OCI-LY7 (cell line): ENCODE measurements at regions not wholly inside any gene's neighbourhood (a gene's known extent, or its start where the extent isn't known, plus 50 kb on each side); places are given as distances from the start of the nearest gene placed in this dataset.

Source experiments
- BruUV-seq: library from RNA; stranded (reverse); fragments of 400-500 nt; replicated peaks from 2 replicates; lab custom pipeline; 2021; lab: Mats Ljungman, UMichigan
- CTCF ChIA-PET: fragments of 300-600 bp; sonication (Branson Sonifier 250); formaldehyde crosslinking; loops from one replicate; lab custom pipeline; 2022; ENCODE audit warnings: antibody characterized with exemption; ENCODE audit not compliant: unreplicated experiment; lab: Charles Lee
- POLR2A ChIA-PET: fragments of 300-600 bp; sonication (Branson Sonifier 250); formaldehyde crosslinking; loops from one replicate; lab custom pipeline; 2022; ENCODE audit warnings: antibody characterized with exemption; lab: Charles Lee
- DNase-seq: peaks from one replicate; pipeline ENCODE4 v3.0.0-alpha.2; 2015; ENCODE audit warnings: low spot score
- H2AFZ ChIP-seq: fragments of 200-600 bp; sonication (generic), shearing (Covaris generic); 2 replicates; pipeline ENCODE4 v1.6.1; 2014; ENCODE audit warnings: mild to moderate bottlenecking, antibody characterized with exemption, low read length, moderate library complexity
- H3K27ac ChIP-seq: fragments of 200-600 bp; sonication (generic); 2 replicates; pipeline ENCODE4 v1.5.1; 2014; ENCODE audit warnings: mixed run types, low read depth, mild to moderate bottlenecking, moderate library complexity, low read length, inconsistent platforms; ENCODE audit not compliant: poor library complexity, severe bottlenecking
- H3K36me3 ChIP-seq: fragments of 200-600 bp; sonication (generic); 2 replicates; pipeline ENCODE4 v1.6.1; 2014; ENCODE audit warnings: mild to moderate bottlenecking, antibody characterized with exemption, low read length, moderate library complexity, mixed read lengths; ENCODE audit not compliant: insufficient read depth
- H3K4me1 ChIP-seq: fragments of 200-600 bp; sonication (generic); 2 replicates; pipeline ENCODE4 v1.5.1; 2014; ENCODE audit warnings: mild to moderate bottlenecking, low read length; ENCODE audit not compliant: insufficient read depth, poor library complexity, severe bottlenecking
- H3K4me2 ChIP-seq: fragments of 200-600 bp; sonication (generic); 2 replicates; pipeline ENCODE4 v1.6.1; 2014; ENCODE audit warnings: mild to moderate bottlenecking, low read length
- H3K4me3 ChIP-seq: fragments of 200-600 bp; sonication (generic); 2 replicates; pipeline ENCODE4 v1.5.1; 2014; ENCODE audit warnings: mild to moderate bottlenecking, low read depth, low read length; ENCODE audit not compliant: poor library complexity, severe bottlenecking
- H3K79me2 ChIP-seq: fragments of 200-600 bp; sonication (generic); 2 replicates; pipeline ENCODE4 v1.6.1; 2016; ENCODE audit warnings: low read depth, mild to moderate bottlenecking, low read length, moderate library complexity, mixed read lengths; ENCODE audit not compliant: insufficient read depth
- H3K9me2 ChIP-seq: fragments of 200-600 bp; sonication (generic); 2 replicates; pipeline ENCODE4 v1.6.1; 2016; ENCODE audit warnings: mild to moderate bottlenecking, low read length, mixed read lengths; ENCODE audit not compliant: insufficient read depth
- H3K9me3 ChIP-seq: fragments of 200-600 bp; sonication (generic); 2 replicates; pipeline ENCODE4 v1.6.1; 2014; ENCODE audit warnings: mild to moderate bottlenecking, mixed run types, low read length, mixed read lengths
- H4K20me1 ChIP-seq: fragments of 200-600 bp; sonication (generic); 2 replicates; pipeline ENCODE4 v1.6.1; 2014; ENCODE audit warnings: mild to moderate bottlenecking, antibody characterized with exemption, low read length, moderate library complexity, mixed read lengths; ENCODE audit not compliant: insufficient read depth
- EZH2phosphoT487 ChIP-seq: fragments of 200-600 bp; sonication (generic); IDR thresholded peaks from 2 replicates; pipeline ENCODE4 v1.6.1; 2018; ENCODE audit warnings: low read depth, borderline replicate concordance, mild to moderate bottlenecking, mixed run types, antibody characterized with exemption, low read length, moderate library complexity, mixed read lengths
- intact Hi-C: fragments of 100-400 bp; cut with micrococcal nuclease; formaldehyde crosslinking; loops from one replicate; pipeline ENCODE4 v1.10.0; 2022; ENCODE audit not compliant: unreplicated experiment
- TF ChIP-seq, protein P1 (sequence below): fragments of 200-600 bp; sonication (generic); conservative IDR thresholded peaks from 2 replicates; pipeline ENCODE4 v1.5.1; 2014; ENCODE audit warnings: mild to moderate bottlenecking, antibody characterized with exemption, low read length, moderate library complexity, mixed read lengths

DNA sequence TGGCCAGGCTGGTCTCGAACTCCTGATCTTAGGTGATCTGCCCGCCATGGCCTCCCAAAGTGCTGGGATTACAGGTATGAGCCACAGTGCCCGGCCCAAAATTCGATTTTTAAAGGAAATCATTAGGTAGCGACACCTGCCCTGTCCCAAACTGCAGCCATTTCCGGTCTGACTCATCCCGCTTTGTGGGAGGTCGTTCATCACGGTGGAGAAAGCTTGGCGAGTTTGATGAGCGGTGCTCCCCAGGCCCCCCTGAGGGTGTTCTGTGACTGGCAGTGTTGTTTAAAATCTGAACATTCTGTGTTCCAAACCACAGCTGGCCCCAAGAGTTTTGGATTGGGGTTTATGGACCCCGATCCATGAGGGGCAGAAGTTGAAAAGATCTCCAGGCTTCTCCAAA, 53.0 kb upstream of the GLI2 start:
- no peak overlapping the region for H3K4me2 ChIP-seq
- ChIA-PET POLR2A (no interaction called here), CTCF (no interaction called here)
- no peaks in the 10 kb centered on the region for H3K4me1 ChIP-seq
- H3K9me3 ChIP-seq, result no peaks in the 10 kb centered on the region
- DNase-seq, result no peak
- no peaks in the 10 kb centered on the region for H3K9me2 ChIP-seq
- H3K4me3 ChIP-seq, result no peak overlapping the region
- no peaks in the 10 kb centered on the region for H3K36me3 ChIP-seq
- TF ChIP-seq, protein P1, sequence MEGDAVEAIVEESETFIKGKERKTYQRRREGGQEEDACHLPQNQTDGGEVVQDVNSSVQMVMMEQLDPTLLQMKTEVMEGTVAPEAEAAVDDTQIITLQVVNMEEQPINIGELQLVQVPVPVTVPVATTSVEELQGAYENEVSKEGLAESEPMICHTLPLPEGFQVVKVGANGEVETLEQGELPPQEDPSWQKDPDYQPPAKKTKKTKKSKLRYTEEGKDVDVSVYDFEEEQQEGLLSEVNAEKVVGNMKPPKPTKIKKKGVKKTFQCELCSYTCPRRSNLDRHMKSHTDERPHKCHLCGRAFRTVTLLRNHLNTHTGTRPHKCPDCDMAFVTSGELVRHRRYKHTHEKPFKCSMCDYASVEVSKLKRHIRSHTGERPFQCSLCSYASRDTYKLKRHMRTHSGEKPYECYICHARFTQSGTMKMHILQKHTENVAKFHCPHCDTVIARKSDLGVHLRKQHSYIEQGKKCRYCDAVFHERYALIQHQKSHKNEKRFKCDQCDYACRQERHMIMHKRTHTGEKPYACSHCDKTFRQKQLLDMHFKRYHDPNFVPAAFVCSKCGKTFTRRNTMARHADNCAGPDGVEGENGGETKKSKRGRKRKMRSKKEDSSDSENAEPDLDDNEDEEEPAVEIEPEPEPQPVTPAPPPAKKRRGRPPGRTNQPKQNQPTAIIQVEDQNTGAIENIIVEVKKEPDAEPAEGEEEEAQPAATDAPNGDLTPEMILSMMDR, result no peak
- TF ChIP-seq EZH2phosphoT487, result no peak
- H4K20me1 ChIP-seq, result no peaks in the 10 kb centered on the region
- no peaks in the 10 kb centered on the region for H3K79me2 ChIP-seq
- H2AFZ ChIP-seq, result no peak overlapping the region
- no TSS peak for BruUV-seq
- intact Hi-C loops, result loop anchor here (10.0 kb wide), 1 partner anchor 478 kb away; no protein-coding TSS in a partner anchor
- no peak overlapping the region for H3K27ac ChIP-seq

DNA sequence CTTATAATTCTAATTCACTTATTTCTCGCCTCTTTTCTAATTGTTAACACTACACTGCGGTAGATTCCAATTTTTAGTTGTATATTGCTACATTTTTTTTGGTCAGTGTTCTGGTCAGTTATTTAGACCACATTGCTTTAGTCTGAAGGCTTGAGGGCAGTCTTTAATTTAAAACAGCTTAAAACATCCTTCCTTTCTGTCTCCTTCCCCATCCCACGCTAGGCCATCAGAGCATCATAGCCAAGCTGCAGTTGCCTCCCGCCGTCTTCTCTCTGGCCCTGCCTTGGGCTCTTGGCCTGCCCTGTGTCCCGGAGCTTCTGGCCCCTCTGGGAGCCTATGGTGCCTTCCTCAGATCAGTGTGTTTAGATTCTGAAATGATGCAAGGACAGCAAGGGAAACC, 52.6 kb upstream of the GLI2 start:
- TF ChIP-seq, protein P1, result no peak
- no peak for TF ChIP-seq EZH2phosphoT487
- CTCF ChIA-PET, result no interaction called here
- no peaks in the 10 kb centered on the region for H3K36me3 ChIP-seq
- intact Hi-C loops, result loop anchor here (10.0 kb wide), 1 partner anchor 478 kb away; no protein-coding TSS in a partner anchor
- no peak for DNase-seq
- H3K4me1 ChIP-seq, result no peaks in the 10 kb centered on the region
- BruUV-seq, result no TSS peak
- no peak overlapping the region for H2AFZ ChIP-seq
- H3K9me2 ChIP-seq, result no peaks in the 10 kb centered on the region
- H3K4me3 ChIP-seq, result no peak overlapping the region
- H4K20me1 ChIP-seq, result no peaks in the 10 kb centered on the region
- POLR2A ChIA-PET, result no interaction called here
- no peak overlapping the region for H3K27ac ChIP-seq
- no peaks in the 10 kb centered on the region for H3K79me2 ChIP-seq
- no peak overlapping the region for H3K4me2 ChIP-seq
- no peaks in the 10 kb centered on the region for H3K9me3 ChIP-seq

DNA sequence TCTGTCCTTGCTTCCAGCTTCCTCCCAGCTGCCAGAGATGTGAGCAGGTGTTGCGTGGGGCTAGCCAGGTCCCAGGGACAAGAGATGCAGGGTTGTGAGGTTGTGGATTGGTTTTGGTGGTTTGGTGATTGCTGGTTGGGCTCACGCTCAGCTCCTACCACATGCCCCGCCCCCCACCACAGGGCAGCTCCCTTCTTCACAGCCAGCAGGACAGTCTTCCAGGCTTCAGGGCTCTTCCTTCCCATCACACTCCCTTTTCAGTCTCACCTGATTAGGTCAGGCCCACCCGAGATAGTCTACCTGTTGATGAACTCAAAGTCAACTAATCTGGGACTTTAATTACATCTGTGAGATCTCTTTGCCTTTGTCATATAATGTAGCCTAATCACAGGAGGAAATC, 52.0 kb upstream of the GLI2 start:
- ChIA-PET POLR2A (no interaction called here), CTCF (no interaction called here)
- BruUV-seq, result no TSS peak
- intact Hi-C loops, result loop anchor here (10.0 kb wide), 1 partner anchor 479 kb away; no protein-coding TSS in a partner anchor
- no peak overlapping the region for H3K4me3 ChIP-seq
- H3K4me1 ChIP-seq, result no peaks in the 10 kb centered on the region
- no peak overlapping the region for H3K27ac ChIP-seq
- H3K36me3 ChIP-seq, result no peaks in the 10 kb centered on the region
- H3K9me2 ChIP-seq, result no peaks in the 10 kb centered on the region
- H2AFZ ChIP-seq, result no peak overlapping the region
- no peak for DNase-seq
- no peaks in the 10 kb centered on the region for H3K9me3 ChIP-seq
- no peaks in the 10 kb centered on the region for H3K79me2 ChIP-seq
- H4K20me1 ChIP-seq, result no peaks in the 10 kb centered on the region
- H3K4me2 ChIP-seq, result no peak overlapping the region
- TF ChIP-seq, protein P1, result no peak
- no peak for TF ChIP-seq EZH2phosphoT487
